Uterus (tissue), 2 donors: ENCODE measurements at regions not wholly inside any gene's neighbourhood (a gene's known extent, or its start where the extent isn't known, plus 50 kb on each side); places are given as distances from the start of the nearest gene placed in this dataset.

ENCODE experiments used
- POLR2A ChIP-seq, 2 donors: fragments of 450-650 bp; IDR thresholded peaks; one replicate each; pipeline ENCODE4 v1.6.1; 2016; ENCODE audit warnings: antibody characterized with exemption in 2 of 2, mild to moderate bottlenecking in 1 of 2, moderate library complexity in 1 of 2
- TF ChIP-seq, protein P1 (sequence below), 4 experiments: fragments of 200-600 bp in 2 of 4; fragments of 450-650 bp in 2 of 4; sonication (generic) in 2 of 4; IDR thresholded peaks; one replicate each; pipeline ENCODE4 v1.5.1; 2016 to 2019; ENCODE audit warnings: antibody characterized with exemption in 4 of 4, mild to moderate bottlenecking in 2 of 4, moderate library complexity in 1 of 4

DNA sequence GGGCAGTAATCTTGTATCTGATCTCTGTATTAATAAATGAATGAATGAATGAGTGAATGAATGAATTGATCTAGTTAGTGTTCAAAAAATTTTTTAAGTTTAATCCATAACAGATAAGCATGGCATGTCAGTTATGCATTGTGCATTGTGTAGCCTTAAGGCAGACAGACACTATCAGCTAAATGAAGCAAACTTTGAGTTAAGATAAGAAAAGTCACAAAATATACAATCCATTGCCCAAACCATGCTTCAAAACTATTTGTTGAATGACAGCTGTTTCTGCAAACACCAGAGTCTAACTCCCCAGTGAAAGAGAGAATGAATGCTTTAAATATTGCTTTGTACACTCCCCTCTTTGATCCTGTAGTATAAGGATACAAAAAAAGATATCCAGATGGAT is 314.3 kb upstream of the ETAA1 start:
- TF ChIP-seq POLR2A (IDR thresholded peaks at IDR 0.05) = no peak
- TF ChIP-seq, protein P1, sequence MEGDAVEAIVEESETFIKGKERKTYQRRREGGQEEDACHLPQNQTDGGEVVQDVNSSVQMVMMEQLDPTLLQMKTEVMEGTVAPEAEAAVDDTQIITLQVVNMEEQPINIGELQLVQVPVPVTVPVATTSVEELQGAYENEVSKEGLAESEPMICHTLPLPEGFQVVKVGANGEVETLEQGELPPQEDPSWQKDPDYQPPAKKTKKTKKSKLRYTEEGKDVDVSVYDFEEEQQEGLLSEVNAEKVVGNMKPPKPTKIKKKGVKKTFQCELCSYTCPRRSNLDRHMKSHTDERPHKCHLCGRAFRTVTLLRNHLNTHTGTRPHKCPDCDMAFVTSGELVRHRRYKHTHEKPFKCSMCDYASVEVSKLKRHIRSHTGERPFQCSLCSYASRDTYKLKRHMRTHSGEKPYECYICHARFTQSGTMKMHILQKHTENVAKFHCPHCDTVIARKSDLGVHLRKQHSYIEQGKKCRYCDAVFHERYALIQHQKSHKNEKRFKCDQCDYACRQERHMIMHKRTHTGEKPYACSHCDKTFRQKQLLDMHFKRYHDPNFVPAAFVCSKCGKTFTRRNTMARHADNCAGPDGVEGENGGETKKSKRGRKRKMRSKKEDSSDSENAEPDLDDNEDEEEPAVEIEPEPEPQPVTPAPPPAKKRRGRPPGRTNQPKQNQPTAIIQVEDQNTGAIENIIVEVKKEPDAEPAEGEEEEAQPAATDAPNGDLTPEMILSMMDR (IDR thresholded peaks at IDR 0.05) = no peak
